ENCODE measurements at regions not wholly inside any gene's neighbourhood (a gene's known extent, or its start where the extent isn't known, plus 50 kb on each side); places are given as distances from the start of the nearest gene placed in this dataset.

- no peak for TF ChIP-seq CTCF (IDR thresholded peaks at IDR 0.05; ENCODE audit: extremely low read depth in 1 of 2, insufficient read depth in 1 of 2, low read depth in 1 of 2, low read length in 2 of 2)
- no peak for TF ChIP-seq GATA2 (IDR thresholded peaks at IDR 0.05; ENCODE audit: insufficient read depth, insufficient read length, low read depth, low read length)
- no peak for TF ChIP-seq POLR2A (IDR thresholded peaks at IDR 0.05; ENCODE audit: low read depth, low read length)
Measured at GRCh38 chr11:71165771-71166170, 86.6 kb downstream of the SHANK2 start.

Measured in endothelial cell of umbilical vein (primary cell).